ENCODE measurements at regions not wholly inside any gene's neighbourhood (a gene's known extent, or its start where the extent isn't known, plus 50 kb on each side); places are given as distances from the start of the nearest gene placed in this dataset.

GRCh38 chr4:11534623-11535302, 106.1 kb upstream of the HS3ST1 start:
- no peak overlapping the region for H3K4me2 ChIP-seq (replicated peaks; ENCODE audit: low read depth, low read length, poor library complexity, severe bottlenecking)
- H3K4me1 Mint-ChIP-seq, result peaks cover 14% of the 10 kb centered on the region

More at GRCh38 chr4:11534623-11535302, 106.1 kb upstream of the HS3ST1 start:
- H3K9ac ChIP-seq (ENCODE audit: low read length), result no peak overlapping the region
- no peak overlapping the region for H3K4me3 Mint-ChIP-seq
- ChIA-PET POLR2A (no interaction called here), CTCF (no interaction called here)
- no peak overlapping the region for H2AFZ ChIP-seq (ENCODE audit: insufficient read depth, low read depth, low read length, poor library complexity, severe bottlenecking)
- peaks cover 1 to 7% (median 4%) of the 10 kb centered on the region in 3 donors for H3K9me3 ChIP-seq (ENCODE audit: control extremely low read depth in 1 of 3, control insufficient read depth in 2 of 3, insufficient read depth in 1 of 3, low read length in 2 of 3)
- no peak for DNase-seq
- peaks cover 16% of the 10 kb centered on the region for H3K27me3 Mint-ChIP-seq
- H3K79me2 ChIP-seq (ENCODE audit: control insufficient read depth, insufficient read depth, low read length), result no peaks in the 10 kb centered on the region
- peaks cover 2% of the 10 kb centered on the region for H3K9me3 Mint-ChIP-seq (ENCODE audit: insufficient read depth)
- H3K27ac Mint-ChIP-seq, result no peak overlapping the region
- intact Hi-C loops (cut with micrococcal nuclease), result no loop called here
- WGBS (ENCODE audit: insufficient coverage), result 71% methylated on average over 1 of the region's 2 CpGs
- H3K4me1 ChIP-seq (ENCODE audit: control insufficient read depth in 2 of 2, insufficient read depth in 2 of 2, low read length in 2 of 2), result peaks cover 10 to 13% of the 10 kb centered on the region in 2 donors
- no peak for ATAC-seq (ENCODE audit: low read depth)
- TF ChIP-seq CTCF (IDR thresholded peaks at IDR 0.05) (no peak), EZH2 (IDR thresholded peaks at IDR 0.05; ENCODE audit: borderline replicate concordance, insufficient read depth, low read depth, low read length, poor library complexity, severe bottlenecking) (no peak)
- no peaks in the 10 kb centered on the region for H4K20me1 ChIP-seq (ENCODE audit: control insufficient read depth, insufficient read depth, low read length, poor library complexity, severe bottlenecking)
- no peak overlapping the region for H3K27ac ChIP-seq (ENCODE audit: low read length in 2 of 2)
- peaks cover 0 to 7% (median 3%) of the 10 kb centered on the region in 4 experiments for H3K27me3 ChIP-seq (replicated peaks in 1 of 4; ENCODE audit: control extremely low read depth in 1 of 4, control insufficient read depth in 3 of 4, insufficient read depth in 4 of 4, low read length in 3 of 4)
- H3K36me3 ChIP-seq (replicated peaks in 1 of 2; ENCODE audit: control extremely low read depth in 1 of 2, control insufficient read depth in 1 of 2, extremely low read depth in 1 of 2, insufficient read depth in 2 of 2, low read length in 1 of 2), result no peaks in the 10 kb centered on the region
- no peak overlapping the region for H3K4me3 ChIP-seq (ENCODE audit: control extremely low read depth in 1 of 5, extremely low read depth in 1 of 5, insufficient read depth in 1 of 5, low read depth in 2 of 5, low read length in 4 of 5)

Data from B cell (primary cell).